H54 (cell line): ENCODE measurements at regions not wholly inside any gene's neighbourhood (a gene's known extent, or its start where the extent isn't known, plus 50 kb on each side); places are given as distances from the start of the nearest gene placed in this dataset.
A peak's percentile ranks its signal among the peaks of the same experiment; 100 is the strongest.

Experiments used
- DNase-seq: peaks from one replicate; pipeline ENCODE4 v3.0.0; 2011; ENCODE audit warnings: low spot score, mixed read lengths; ENCODE audit not compliant: insufficient read length
- FAIRE-seq: peaks from 3 replicates; lab custom pipeline; 2011; peaks lifted over from hg19 to GRCh38; lab: Jason Lieb, UNC
- POLR2A ChIP-seq: IDR thresholded peaks from 2 replicates; pipeline ENCODE4 v1.6.1; 2011; ENCODE audit warnings: low read depth, mild to moderate bottlenecking, low read length

GRCh38 chr4:22240814-22241213 is 275.1 kb downstream of the ADGRA3 start:
- DNase-seq: no peak

GRCh38 chr4:22238742-22239141 is 277.1 kb downstream of the ADGRA3 start:
- no peak for FAIRE-seq
- no peak for TF ChIP-seq POLR2A
- no peak for DNase-seq

More at GRCh38 chr4:22240814-22241213, 275.1 kb downstream of the ADGRA3 start:
- no peak for FAIRE-seq
- TF ChIP-seq POLR2A: no peak

GRCh38 chr4:22237846-22238494 is 277.9 kb downstream of the ADGRA3 start:
- no peak for TF ChIP-seq POLR2A
- no peak for FAIRE-seq
- DNase-seq: no peak

DNA sequence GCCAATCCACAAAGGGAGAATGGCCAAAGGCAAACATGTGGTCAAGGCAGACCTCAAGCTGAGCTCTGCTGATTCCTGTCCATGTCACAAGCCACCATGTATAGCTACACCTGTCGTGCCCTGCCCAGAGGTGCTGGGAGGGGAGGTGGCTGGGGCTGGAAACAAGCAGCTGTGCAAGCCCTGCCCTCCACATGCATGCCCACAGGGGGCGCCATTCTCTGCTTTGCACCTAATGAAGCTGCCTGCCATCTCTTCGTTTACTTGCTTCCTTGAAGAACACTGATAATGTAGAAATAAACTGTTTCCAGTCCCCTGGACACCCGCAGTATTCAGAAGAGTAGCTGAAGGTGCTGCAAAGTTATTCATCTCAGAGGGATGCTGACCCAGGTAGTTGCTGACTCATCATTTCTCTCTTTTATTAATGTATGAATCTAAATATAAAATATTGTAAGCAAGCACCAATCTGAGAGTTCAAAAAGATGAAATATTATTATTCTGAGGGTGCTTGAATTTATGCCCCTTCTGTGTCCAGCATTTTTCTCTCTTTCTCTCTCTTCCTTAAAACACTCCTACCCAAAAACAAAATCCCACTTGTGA is 278.6 kb downstream of the ADGRA3 start:
- FAIRE-seq (no peak), DNase-seq (peak; percentile 13)
- TF ChIP-seq POLR2A: no peak

DNA sequence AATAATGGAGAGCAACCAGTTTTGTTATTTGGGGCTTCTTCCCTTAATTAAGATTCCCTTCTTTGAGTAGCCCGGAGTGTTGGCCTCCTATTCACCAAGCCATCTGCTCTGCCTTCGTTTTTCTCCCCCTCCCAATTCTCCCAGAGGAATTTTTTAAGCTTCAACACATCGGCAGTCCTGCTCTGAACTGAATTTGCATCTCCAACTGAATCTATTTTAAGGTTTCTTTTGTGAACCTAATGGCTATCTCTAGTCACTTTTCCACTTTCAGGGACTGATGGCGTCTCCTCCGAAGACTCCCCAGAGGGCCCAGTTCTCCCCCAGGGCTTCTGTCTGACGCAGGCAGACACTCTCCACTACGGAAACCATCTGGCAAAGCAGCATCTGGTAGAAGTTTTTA is 280.2 kb downstream of the ADGRA3 start:
- FAIRE-seq (no peak), DNase-seq (no peak)
- no peak for TF ChIP-seq POLR2A

- FAIRE-seq: no peak
- no peak for TF ChIP-seq POLR2A
- no peak for DNase-seq
These were observed 282.6 kb downstream of the ADGRA3 start for GRCh38 chr4:22233230-22233629.

DNA sequence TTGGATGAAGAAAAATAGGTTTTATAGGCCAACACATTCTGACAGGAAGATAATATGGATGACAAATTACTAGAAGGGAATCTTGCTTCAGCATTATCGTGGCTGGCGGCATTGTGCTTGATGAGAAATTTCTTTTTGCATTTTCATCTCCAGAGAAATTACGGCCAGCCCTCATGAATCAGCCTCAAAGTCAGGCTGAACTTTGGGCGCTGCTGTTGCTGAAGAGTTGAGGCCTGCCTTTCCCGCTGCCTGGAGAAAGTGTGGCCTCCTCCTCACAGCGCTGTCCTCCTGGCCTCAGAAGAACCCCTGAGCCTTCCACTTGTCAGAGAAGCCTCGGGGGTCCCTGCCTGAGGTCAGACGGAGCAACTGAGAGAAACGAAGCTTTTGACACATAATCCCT is 272.4 kb upstream of the KCNIP4 start:
- DNase-seq (no peak), FAIRE-seq (no peak)
- no peak for TF ChIP-seq POLR2A

DNA sequence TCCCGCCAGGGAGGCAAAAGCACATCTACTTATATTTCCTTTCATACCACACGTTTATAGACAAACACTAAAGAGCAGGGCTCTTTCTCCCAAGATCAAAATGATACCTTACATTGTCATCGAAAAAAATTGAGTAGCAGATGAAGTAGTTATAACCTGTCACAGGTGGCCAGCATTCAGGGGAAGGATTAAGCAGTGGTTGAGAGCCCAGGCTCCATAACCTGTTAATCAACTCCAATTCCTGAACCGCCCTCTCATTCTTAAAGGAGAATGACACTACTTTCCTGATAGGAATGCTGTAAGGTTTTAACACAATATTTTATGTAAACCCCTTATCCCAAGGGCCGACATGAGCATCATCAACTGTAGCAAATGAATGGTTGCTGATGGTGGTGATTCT is 268.9 kb upstream of the KCNIP4 start:
- no peak for FAIRE-seq
- TF ChIP-seq POLR2A: no peak
- DNase-seq: no peak

DNA sequence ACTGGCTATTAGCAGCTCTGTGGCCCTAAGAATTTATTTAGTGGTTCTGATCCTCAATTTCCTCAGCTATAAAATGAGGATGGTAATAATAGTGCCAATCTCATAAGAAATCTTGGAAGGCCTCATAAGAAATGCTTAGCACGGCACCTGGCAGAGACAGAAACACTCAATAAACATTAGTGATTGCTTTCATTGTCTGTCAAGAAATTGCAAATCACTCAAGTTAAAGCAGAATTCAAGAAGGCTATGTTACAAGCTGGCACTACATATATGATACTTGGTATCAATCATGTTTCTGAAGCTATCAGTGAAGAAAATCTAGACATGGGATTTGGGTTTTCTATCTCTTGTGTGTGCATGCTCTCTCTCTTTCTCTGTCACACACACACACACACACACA is 267.7 kb upstream of the KCNIP4 start:
- FAIRE-seq (no peak), DNase-seq (no peak)

GRCh38 chr4:22215084-22215483 is 266.5 kb upstream of the KCNIP4 start:
- no peak for TF ChIP-seq POLR2A
- no peak for FAIRE-seq
- no peak for DNase-seq

More for the DNA sequence above, 267.7 kb upstream of the KCNIP4 start:
- TF ChIP-seq POLR2A: no peak

GRCh38 chr4:22203711-22204011 is 255.1 kb upstream of the KCNIP4 start:
- FAIRE-seq (no peak), DNase-seq (no peak)
- TF ChIP-seq POLR2A: no peak

DNA sequence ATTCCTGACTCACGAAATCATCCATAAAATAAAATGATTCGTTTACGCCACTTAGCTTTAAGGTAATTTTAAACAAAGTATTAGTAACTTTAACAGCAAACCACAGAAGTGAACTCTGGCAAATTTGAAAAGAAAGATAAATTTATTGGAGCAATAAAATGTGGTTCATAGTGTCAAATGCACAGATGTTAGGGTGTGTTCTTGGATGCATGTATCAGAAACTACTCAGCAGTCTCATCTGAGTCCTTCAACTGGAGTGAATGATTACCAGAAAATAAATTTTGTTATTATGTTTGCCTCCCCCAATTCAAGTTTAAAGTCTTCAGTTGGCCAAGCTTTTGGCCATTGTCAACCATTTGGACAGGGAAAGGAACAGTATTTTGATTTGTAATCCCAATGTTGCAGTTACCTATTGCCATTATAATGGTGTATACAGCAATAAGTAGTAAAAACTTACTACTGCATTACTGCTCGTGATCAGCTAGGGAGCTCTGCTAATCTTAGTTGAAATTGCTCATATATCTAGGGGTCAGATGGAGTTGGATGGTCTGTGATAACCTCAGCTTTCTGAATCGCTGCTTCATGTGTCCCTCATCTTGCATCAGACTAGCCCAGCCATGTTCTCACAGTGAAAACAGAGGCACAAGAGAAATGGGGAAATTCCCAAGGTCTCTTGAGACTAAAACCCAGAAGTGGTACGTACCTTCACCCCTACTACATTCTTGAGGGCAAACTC is 254.6 kb upstream of the KCNIP4 start:
- FAIRE-seq (no peak), DNase-seq (no peak)
- TF ChIP-seq POLR2A: no peak

DNA sequence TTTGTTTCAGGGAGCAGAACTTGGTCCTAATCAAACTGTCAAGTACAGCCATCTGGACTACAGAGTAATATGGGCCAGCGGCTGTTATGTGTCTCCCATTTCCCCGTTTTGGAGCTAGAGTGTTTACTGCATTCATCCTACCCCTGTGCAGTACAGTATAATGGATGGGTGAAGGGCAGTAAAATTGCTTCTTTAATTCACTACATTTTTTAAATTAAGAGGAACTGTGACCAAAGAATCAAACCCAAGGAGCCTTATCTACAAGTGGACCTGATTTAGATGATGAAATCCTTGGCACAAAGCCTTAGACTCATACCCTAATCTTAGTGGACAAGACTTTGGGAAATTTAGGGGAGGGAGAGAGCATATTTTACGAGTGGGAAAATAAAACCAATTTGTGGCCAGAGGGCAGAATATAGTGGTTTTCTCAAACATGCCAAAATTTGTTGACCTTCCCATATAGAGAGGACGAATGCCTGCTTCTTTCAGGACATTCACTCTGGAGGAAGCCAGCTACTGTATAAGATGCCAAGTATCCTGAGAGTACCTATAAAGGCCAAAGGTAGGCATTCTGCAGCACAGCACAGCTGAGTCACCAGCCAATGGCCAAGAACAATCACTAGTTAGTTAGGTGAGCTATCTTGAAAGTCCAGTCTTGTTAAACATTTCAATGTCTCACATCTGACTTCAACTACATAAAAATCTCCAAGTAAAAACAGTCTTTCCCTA is 253.8 kb upstream of the KCNIP4 start:
- FAIRE-seq (no peak), DNase-seq (no peak)
- TF ChIP-seq POLR2A: no peak

DNA sequence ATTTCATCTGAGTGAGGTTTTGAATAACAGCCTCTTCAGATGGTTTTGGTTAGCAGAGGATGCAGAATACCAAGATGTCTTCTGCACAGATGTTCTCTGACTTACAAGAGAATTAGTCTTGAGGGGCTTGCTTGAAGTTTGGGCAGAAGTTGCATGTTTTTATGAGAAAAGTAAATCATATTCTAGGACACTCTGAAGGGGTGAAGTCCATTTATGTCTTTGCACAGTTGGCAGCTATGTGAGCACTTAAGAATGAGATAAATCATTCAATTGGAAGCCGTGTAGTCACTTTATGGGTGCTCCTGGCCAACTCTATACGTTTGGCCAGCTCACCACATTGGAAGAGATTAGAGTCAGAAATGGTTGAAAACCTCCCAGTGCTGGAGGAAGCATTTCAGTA is 252.7 kb upstream of the KCNIP4 start:
- DNase-seq (no peak), FAIRE-seq (no peak)
- no peak for TF ChIP-seq POLR2A
